ENCODE measurements at regions not wholly inside any gene's neighbourhood (a gene's known extent, or its start where the extent isn't known, plus 50 kb on each side); places are given as distances from the start of the nearest gene placed in this dataset.

DNA sequence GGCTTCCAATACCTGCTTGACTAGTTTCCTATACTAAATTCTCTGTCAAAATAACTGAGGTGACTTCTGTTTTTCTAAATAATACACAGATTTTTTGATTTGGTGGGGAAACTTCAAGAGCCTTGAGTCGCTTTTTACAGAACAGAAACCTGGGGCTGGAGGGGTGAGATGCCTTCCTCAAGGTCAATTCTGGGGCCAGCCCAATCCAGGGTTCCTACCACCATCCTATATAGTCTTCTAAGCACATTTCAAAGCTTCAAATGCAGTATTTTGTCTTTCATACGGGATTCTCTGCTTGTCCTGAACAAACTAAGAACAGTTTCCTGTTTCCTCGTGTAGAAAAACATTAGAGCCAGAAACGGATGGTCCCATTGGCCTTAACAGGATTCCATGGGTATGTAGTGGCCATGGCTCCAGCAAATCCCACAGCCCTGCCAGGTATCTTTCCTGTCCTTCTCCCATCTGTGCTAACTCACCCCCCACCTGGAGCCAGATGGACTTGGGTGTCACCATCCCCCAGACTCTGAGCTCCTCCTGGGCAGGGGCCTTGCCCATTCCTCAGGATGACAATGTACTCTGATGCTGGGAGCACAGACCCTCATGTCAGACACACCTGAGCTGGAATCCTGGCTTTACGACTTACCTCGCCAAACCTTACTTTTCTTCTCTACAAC lies 146.9 kb downstream of the KLF13 start:
- no peak for DNase-seq (ENCODE audit: low read depth)

DNA sequence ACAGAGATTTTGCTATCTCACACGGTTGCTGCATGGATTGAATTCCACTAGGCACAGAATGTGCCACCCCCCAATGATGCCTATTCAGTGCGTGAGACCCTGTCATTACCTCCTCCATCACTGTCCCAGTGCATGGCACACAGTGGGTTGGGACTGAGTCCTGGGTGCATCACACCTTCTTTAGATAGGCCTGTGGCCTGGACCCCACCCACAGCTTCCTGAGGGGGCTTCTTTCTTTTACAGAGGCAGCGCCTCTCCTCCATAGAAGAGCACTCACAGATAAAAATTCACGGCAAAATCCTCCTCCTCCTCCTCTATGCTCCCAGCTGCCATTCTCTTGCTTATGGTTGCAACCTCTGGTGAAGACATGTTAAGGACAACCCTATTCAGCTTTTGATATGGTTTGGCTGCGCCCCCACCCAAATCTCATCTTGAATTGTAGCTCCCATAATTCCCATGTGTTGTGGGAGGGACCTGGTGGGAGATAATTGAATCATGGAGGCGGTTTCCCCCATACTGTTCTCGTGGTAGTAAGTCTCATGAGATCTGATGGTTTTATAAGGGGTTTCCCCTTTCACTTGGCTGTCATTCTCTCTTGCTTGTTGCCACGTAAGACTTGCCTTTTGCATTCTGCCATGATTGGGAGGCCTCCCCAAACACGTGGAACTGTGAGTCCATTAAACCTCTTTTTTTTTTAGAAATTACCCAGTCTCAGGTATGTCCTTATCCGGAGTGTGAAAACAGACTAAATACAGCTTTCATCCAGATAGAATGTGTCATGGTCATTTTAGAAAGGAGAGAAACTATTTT lies 147.6 kb downstream of the KLF13 start:
- DNase-seq (ENCODE audit: low read depth), result no peak

DNA sequence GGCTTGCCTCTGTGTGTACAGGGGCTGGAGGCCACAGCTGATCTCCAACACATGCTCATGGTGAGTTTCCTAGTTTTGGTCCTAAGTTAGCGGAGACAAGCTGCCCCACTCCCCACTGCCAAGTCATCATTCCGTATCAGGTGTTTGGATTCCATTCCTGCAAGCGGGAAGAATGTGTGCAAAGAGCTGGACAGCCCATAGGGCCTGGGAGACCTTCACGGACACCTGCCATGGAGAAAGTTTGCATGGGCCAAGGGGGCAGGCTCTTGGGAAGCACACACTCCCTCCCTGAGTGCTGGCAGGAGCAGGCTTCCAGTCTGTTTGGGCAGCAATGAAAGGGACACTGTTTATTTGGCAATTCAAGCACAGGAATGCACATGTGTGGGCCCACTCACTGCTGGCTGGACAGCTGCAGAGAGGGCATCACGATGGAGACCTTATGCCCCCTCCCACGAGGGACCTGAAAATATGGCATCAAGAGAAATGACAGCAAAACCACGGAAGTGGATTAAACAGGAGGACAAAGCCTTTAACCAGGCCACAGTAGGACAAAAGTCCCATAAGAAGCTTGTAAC lies 149.7 kb downstream of the KLF13 start:
- DNase-seq (ENCODE audit: low read depth), result no peak

- no peak for DNase-seq (ENCODE audit: low read depth)
Measured at GRCh38 chr15:31476866-31477265, 150.2 kb downstream of the KLF13 start.

DNA sequence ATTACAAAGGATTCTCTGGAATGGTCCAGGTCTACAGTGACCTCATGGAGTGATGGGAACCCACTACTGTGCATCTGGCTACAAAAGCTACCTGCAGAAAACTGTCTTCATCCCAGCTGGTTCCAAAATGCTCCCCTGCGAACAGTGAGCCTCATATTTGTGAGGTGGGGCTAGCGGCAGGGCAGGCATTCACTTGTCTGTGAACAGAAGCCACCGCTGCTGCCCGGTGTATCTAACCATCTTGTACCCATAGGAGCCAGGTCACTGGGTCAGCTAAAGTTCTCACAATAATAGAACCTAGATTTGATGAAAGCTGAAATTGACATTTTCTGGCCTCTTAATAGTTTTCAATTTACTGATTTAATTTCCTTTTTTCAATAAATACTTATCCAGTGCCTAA lies 150.7 kb downstream of the KLF13 start:
- DNase-seq (ENCODE audit: low read depth), result no peak

- DNase-seq (ENCODE audit: low read depth), result no peak
Measured at GRCh38 chr15:31477851-31478701, 151.4 kb downstream of the KLF13 start.

- DNase-seq (ENCODE audit: low read depth), result no peak
Measured at GRCh38 chr15:31478702-31479221, 152.1 kb downstream of the KLF13 start.

DNA sequence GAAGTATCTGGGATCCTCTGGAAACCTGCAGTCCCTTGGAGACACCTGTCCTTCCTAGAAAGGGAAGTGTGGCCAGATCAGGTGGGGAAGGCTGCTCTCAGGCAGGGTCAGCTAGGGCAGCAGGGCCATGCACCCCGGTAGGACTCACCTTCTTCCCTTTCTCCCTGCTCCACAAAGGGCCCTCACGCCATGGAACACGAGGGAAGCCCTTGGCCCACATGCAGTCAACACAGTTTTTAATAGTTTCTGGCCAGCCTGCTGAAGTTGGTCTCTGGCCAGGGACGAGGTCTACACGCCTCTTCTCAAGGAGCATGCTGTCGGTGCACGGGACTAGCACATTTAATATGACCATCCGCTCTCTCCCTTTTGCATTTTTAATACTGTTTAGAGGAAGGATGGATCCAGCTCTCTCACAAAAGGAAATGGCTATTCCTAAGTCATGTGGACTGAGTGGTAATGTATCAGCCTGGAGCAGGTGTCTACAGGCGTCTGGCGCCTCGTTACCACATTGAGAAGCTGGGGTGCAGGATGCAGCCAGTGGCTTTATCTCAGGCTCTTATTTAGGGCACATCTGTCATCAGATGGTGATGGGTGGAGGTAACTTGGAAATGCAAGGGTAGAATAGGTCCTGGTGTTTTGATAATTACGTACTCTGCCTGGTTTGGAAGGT lies 153.9 kb downstream of the KLF13 start:
- DNase-seq (ENCODE audit: low read depth), result no peak

GRCh38 chr15:31481142-31481541 lies 154.5 kb downstream of the KLF13 start:
- no peak for DNase-seq (ENCODE audit: low read depth)

DNA sequence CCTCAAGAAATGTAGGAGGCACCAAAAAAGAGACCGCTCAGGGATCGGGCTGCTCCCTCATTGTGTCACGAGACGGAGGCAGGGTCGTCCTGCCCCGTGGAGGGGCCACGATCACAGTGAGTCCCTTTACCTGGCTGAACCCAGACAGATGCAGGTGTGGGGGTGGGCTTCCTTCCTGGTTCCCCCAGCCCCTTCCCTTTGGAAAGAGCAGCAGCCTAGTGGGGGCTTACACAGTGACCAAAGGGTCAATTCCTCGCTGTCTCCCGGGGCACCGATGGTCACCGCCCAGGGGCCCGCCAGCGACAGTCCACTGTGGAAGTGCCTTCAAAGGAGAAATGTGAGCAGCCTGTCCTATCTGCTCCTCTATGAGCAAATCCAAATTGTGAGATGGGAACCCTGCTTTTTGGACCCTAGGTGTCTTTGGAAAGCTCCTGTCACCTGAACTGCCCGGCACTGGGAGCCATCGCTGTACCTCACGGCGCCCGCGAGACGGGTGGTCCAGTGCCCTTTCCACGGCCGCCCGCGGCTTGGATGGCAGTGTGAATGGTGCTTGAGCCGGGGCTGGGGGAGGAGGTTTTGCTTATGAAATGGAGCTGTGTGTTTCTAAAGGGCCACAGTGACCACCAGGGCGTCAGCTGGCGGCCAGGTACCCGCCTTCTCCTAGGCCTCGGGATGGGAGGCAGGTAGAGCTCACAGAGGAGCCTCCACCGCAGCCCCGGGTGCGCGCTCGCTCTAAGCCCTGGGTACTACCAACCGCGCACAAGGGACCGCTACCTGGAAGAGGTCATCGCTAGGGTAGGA lies 155.7 kb downstream of the KLF13 start:
- DNase-seq (ENCODE audit: low read depth), result no peak

DNA sequence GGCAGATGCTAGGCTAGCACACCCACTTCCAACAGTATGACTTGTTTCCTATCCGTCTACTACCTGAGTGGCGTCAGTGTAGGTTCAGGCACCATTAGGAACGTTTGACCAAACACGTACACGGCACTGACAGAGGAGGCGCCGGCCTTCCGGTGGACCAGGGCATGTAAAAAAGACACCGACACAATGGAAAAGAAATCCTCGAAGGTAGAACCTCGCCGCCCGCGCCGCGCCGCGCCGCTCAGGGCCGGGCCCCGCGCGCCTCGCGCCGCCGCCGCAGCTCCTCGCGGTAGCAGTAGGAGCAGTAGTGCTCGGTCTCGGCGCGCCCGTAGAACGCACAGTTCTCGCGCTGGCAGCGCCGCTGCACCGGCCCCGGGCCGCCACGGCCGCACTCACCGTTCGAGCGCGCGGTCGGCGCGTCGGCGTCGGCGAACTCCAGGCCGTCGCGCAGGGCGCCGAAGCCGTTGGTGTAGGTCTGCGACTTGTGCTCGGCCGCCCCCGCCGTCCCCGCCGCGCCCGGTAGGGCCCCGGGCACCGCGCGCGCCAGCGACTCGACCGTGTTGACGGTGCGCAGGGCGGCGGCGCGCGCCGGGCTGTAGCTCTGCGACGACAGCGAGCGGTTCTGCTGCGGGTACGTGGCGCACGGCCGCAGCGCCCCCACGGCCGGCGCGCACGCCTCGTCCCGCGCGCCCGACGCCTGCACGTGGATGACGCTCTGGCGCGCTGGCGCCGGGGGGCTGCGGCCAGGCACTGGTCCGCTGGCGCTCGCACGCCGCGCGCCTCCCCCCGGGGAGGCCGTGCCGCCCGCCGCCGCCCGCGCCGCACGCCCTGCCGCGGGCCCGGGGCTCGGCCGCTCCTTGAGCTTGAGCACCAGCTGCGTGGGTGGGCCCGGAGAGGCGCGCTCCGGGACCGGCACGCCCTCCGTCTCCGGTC lies 156.7 kb downstream of the KLF13 start:
- DNase-seq (ENCODE audit: low read depth), result no peak

DNA sequence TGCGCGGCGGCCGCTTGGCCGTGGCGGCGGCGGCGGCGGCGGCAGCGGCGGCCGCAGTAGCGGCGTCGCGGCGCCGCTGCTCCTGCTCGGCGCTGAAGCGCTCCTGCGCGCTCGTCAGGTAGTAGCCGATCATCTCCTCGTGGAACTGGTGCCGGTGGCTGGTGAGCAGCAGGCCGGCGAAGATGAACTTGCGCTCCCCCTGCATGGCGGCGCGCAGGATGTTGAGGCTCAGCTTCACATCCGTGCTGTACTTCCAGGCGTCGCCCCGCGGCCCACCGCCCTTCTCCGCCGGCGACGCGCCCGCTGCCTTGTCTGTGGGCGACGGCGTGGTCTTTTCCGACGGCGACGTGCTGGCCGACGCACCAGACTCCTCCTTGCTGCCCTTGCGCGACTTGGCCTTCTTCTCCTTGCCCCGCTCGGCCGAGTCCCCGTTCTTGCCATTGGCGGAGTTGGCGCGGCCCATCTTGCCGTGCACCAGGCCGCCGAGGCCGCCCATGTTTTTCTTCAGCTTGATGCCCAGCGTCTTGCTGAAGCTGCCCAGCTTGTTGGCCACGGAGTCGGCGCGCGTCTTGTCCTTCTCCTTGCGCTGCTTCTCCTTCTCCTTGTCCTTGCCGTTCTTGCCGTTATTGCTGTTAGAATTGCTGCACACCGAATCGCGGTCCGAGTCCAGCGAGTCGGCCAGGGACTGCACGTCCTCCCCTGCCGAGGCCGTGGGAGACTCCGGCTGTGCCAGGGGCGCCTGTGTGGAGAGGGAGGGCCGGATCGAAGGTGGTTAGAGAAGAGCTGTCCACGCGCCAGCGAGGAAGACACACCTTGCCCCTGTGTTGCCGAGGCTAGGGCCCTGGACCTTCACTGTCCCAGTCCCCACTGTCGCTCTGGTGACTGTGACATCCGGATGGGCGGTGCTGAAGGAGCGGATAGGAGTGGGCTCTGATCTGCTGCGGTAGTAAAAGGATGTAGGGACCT lies 157.6 kb downstream of the KLF13 start:
- DNase-seq (ENCODE audit: low read depth), result no peak

- no peak for DNase-seq (ENCODE audit: low read depth)
Measured at GRCh38 chr15:31484986-31485385, 158.4 kb downstream of the KLF13 start.

DNA sequence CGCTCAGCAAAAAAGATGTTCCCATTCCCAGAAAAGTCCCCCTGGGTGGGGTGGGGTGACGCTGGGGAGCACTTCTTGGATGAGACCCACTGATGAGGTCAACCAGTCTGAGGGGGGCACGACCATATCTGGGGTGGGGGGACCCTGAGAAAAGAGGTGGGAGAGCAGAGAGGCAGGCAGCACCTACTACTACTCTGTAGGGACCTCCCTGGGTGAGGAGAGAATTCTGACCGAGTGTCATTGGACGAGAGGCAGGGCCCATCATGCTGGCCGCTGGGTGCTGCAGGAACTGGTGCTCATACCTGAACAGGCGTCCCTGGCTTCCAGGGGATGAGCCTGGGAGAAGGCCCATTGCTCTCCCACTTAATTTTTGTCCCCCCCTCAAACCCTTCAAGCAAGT lies 158.8 kb downstream of the KLF13 start:
- DNase-seq (ENCODE audit: low read depth), result no peak

DNA sequence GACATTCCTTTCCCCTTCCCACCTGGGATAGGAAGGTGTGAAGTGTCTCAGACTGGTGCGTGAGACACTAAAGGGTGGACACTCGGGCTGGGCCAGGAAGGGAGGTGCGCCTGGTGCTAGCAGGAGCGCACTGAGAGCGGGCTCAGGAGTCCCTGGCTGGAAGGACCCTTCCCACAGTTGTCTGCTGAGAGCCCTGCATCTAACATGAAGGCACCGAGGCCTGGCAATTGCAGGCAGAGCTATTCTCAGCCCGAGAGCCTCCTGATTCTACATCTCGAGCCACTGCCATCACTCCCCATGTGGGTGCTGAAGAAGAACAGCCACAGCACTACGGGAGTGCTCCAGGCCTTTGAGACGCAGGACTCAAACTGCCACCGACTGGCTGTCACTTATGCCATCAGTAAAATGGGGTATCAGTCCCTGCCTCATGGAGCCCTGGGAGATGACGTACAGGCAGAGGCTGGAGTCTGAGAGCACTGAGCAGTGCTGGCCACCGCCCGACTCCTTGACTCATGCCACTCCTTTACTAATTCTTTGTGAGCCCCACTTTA lies 159.4 kb downstream of the KLF13 start:
- DNase-seq (ENCODE audit: low read depth), result no peak

GRCh38 chr15:31486506-31486905 lies 159.9 kb downstream of the KLF13 start:
- no peak for DNase-seq (ENCODE audit: low read depth)

- no peak for DNase-seq (ENCODE audit: low read depth)
Measured at GRCh38 chr15:31486906-31487695, 160.5 kb downstream of the KLF13 start.
